ENCODE measurements at regions not wholly inside any gene's neighbourhood (a gene's known extent, or its start where the extent isn't known, plus 50 kb on each side); places are given as distances from the start of the nearest gene placed in this dataset.

DNA sequence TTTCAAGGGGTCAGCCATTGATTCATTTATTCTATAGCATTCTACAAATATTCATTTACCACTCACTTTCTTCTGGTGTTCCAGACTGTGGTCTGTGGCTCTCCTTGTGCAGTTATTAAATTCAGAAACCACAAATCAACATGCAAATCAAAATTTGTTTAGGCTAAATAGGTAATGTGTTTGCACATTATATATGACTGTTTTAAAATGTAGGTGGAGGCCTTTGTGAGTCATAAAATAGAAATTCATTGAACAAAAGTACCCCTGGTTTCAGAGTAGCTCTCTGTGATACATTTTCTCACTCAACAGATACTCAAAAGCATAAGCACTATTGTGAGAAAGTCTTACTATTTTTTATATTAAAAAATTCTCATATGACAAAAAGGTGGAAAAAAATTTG, 385.5 kb upstream of the TSHZ2 start:
- DNase-seq: no peak

- DNase-seq: no peak
Measured at GRCh38 chr20:52585333-52585732, 386.8 kb upstream of the TSHZ2 start.

GRCh38 chr20:52578559-52578958, 387.0 kb upstream of the ZFP64 start:
- no peak for DNase-seq

DNA sequence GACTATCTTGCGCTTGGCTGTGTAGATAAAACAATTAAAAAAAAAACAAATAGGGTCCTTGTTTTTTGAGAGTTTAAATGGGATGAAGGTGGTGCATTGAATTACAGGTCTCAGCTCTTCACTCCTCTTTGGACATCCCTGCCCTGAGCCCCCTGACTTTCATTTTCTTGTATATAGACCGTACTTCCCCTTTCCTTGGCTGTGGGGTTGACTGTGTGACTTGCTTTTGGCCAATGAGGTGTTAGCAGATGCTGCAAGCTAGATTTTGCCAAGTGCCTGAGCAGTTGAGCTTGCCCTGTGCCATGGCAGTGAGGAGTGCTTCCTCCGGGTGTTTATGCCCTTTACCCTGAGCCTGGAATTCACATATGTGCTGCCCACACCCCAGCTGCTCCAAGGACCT, 386.1 kb upstream of the ZFP64 start:
- DNase-seq: no peak

- no peak for DNase-seq
Measured at GRCh38 chr20:52572687-52573086, 381.1 kb upstream of the ZFP64 start.

DNA sequence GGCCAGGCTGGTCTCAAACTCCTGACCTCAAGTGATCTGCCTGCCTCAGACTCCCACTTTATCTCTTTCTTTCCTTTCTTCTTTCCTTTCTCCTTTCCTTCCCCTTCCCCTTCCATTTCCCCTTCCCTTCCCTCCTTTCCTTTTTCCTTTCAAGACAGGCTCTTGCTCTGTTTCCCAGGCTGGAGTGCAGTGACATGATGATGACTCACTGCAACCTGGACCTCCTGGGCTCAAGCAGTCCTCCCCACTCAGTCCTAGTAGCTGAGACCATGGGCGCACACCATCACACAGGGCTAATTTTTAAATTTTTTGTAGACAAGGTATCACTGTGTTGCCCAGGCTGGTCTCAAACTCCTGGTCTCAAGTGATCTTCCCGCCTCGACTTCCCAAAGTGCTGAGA, 377.6 kb upstream of the ZFP64 start:
- no peak for DNase-seq

GRCh38 chr20:52565614-52566013, 374.0 kb upstream of the ZFP64 start:
- DNase-seq: no peak

DNA sequence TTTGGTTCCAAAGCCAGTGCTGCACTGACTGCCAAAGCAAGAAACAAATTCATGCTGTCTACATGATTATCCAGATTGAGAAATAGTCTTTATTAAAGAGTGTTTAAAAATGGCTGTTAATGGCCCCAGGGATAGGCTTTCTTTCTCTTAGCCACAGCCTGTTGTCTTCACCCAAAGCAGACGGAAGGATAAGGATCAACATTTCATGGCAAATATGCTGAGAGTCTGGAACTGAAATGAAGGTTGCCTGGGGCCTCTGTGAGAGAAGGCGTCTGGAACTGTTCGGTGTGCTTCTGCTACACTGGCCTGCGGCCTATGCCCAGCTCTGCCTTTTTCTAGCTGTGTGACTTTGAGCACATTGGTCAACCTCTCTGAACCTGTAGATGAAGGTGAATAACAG, 373.0 kb upstream of the ZFP64 start:
- no peak for DNase-seq

DNA sequence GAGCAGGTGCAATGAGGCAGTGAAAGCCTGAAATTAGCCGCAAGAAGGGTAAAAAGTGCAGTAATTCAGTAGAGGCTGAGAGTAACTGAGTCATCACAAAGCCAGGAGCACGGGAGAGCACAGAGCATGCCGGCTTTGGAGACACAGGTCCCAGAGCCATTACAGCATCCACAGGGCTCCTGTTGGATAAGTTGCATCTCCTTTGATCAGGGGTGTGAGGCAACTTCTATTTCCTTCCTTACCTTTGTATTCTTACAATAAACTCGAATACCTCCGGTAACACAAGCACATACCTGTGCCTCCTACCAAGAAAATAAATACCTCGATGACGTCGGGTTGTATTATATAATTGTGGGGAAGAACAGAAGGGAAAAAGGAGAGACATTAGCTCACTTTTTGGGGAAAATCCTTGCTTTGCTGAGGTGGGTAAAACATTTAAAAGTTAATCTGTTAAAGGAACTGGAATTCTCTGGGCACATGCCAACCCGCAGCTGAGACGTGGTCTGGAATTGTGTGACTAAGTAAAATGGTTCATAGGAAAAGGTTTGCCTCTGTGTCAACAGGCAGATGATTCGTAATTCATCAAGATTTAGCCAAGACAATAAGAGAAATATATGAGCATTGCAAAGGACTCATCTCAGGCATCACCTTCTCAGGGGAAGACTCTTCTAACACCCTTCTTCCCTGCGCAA, 360.7 kb upstream of the ZFP64 start:
- no peak for DNase-seq

GRCh38 chr20:52542131-52542530, 350.6 kb upstream of the ZFP64 start:
- no peak for DNase-seq

- no peak for DNase-seq
Measured at GRCh38 chr20:52540509-52540908, 348.9 kb upstream of the ZFP64 start.

- no peak for DNase-seq
Measured at GRCh38 chr20:52539891-52540290, 348.3 kb upstream of the ZFP64 start.

- DNase-seq: no peak
Measured at GRCh38 chr20:52536841-52537400, 345.3 kb upstream of the ZFP64 start.

GRCh38 chr20:52536040-52536439, 344.5 kb upstream of the ZFP64 start:
- DNase-seq: no peak

- no peak for DNase-seq
Measured at GRCh38 chr20:52534616-52535015, 343.0 kb upstream of the ZFP64 start.

- DNase-seq: no peak
Measured at GRCh38 chr20:52533401-52533800, 341.8 kb upstream of the ZFP64 start.

DNA sequence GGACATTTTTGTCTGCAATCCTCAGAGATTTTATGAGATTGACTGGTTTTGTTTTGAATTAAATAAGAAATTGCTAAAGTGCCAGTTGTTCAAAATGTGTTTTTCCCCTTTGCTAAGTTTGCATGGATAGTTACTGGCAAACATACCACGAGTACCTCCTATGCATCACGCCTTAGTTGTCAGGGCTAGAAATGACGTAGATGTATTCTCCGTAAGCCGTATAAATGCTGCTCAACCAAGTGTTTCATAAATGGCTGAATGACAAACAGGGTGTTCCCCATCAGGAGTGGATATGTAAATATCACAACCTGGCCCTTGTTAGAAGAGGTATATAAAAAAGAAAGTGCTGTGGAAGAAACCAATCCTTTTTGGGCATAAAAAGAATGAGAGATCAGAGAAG, 341.1 kb upstream of the ZFP64 start:
- DNase-seq: no peak

GRCh38 chr20:52530571-52530970, 339.0 kb upstream of the ZFP64 start:
- DNase-seq: no peak

DNA sequence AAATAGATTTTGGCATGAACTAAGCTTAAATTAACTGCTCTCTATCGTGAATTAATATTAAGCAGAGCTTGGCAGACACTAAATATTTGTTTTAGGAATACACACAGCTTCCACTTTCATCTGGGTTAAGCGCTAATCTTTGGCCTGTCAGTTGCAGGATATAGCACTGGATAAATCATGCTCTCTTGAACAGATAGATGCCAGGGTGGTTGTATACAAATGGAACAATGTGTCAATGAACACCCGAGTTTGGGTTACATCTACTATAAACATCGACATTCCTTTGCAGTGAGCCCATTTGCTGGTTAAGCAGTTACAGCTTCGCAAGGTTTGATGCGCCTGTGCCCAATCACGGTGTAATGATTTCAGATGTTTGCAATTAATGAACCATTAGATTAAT, 338.2 kb upstream of the ZFP64 start:
- DNase-seq: no peak

DNA sequence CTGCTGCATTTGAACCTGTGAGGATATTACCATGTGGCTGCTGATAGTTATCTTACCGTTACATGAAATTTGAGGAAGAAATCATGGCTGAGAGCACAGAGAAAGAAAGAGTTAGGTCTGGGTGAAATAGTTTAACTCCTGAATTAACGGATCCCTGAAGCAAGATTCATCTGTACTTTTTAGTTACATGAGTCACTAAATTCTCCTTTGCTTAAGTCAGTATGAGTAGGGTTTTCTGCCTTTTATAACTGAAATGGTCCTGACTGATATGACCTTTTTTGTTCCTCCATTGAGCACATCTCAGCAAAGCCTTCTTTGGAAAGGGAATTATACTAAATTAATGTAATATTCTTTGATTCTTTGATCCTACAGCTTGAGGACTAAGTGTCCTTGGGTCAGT, 333.3 kb upstream of the ZFP64 start:
- no peak for DNase-seq

- DNase-seq: no peak
Measured at GRCh38 chr20:52518735-52519134, 327.2 kb upstream of the ZFP64 start.

DNA sequence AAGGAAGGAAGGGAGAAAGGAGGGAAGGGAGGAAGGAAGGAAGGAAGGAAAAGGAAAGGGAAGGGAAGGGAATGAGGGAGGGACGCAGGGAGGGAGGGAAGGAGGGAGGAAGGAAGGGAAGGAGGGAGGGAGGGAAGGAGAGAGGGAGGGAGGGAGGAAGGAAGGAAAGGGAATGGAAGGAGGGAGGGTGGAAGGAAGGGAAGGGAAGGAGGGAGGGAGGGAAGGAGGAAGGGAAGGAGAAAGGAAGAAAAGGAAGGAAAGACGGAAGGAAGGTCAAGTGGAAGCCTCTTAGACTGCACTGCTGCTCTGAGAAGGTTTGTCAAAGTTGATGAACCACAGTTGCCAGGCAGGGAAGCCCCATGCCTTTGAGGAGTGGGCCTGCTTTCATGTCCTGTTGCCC, 324.3 kb upstream of the ZFP64 start:
- no peak for DNase-seq

DNA sequence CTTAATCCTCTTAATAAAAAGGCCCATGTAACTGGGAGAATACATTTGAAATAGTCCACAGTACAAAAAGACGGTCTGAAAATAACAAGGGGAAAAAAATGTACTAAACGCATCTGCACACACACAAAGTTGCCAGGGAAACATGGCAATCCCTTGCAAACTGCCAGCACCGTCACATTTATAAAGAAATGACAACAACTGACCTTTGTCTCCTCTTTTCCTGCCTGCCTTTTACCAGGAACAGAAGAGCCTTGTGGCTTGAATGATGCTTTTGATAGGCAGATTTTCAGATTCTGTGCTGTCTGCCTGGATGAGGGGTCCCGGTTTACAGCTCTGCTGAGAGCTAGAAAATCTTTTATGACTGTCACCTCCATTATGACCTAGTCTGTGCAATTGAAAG, 308.6 kb upstream of the ZFP64 start:
- peak in 3 of 56 donors; percentile 1 to 9 (median 6) for DNase-seq

- no peak for DNase-seq
Measured at GRCh38 chr20:52497731-52498130, 306.2 kb upstream of the ZFP64 start.
